CD4-positive, alpha-beta T cell treated with Interleukin-12 subunit alpha and Interleukin-12 subunit beta, for 1 hour (primary cell): ENCODE measurements at regions not wholly inside any gene's neighbourhood (a gene's known extent, or its start where the extent isn't known, plus 50 kb on each side); places are given as distances from the start of the nearest gene placed in this dataset.
"Not testable (repeated sequence)": the region's sequence is repeated elsewhere in the genome, so short reads cannot be mapped to it uniquely, and the experiment has no call there.

ENCODE experiments used
- DNase-seq: peaks from one replicate; pipeline ENCODE4 v3.0.0-alpha.2; 2020

- no peak for DNase-seq
These were observed 1016.3 kb upstream of the SEMA6A start for GRCh38 chr5:117590944-117591343.

- no peak for DNase-seq
These were observed 1014.0 kb upstream of the SEMA6A start for GRCh38 chr5:117588611-117589010.

- no peak for DNase-seq
These were observed 1012.5 kb upstream of the SEMA6A start for GRCh38 chr5:117587111-117587510.

GRCh38 chr5:117568622-117569021 is 994.0 kb upstream of the SEMA6A start:
- no peak for DNase-seq

GRCh38 chr5:117568126-117568525 is 993.5 kb upstream of the SEMA6A start:
- no peak for DNase-seq

- no peak for DNase-seq
These were observed 988.0 kb upstream of the SEMA6A start for GRCh38 chr5:117562647-117563046.

- no peak for DNase-seq
These were observed 986.9 kb upstream of the SEMA6A start for GRCh38 chr5:117561531-117561930.

GRCh38 chr5:117559005-117559844 is 984.6 kb upstream of the SEMA6A start:
- DNase-seq, result no peak

GRCh38 chr5:117551236-117551635 is 976.6 kb upstream of the SEMA6A start:
- no peak for DNase-seq

GRCh38 chr5:117547192-117547591 is 972.6 kb upstream of the SEMA6A start:
- no peak for DNase-seq

- no peak for DNase-seq
These were observed 965.1 kb upstream of the SEMA6A start for GRCh38 chr5:117539692-117540091.

- no peak for DNase-seq
These were observed 959.2 kb upstream of the SEMA6A start for GRCh38 chr5:117533792-117534191.

GRCh38 chr5:117533051-117533670 is 958.5 kb upstream of the SEMA6A start:
- DNase-seq, result not testable (repeated sequence)

- DNase-seq, result no peak
These were observed 945.4 kb upstream of the SEMA6A start for GRCh38 chr5:117519957-117520500.

GRCh38 chr5:117504305-117504704 is 929.7 kb upstream of the SEMA6A start:
- no peak for DNase-seq

- no peak for DNase-seq
These were observed 923.0 kb upstream of the SEMA6A start for GRCh38 chr5:117497601-117498000.

- no peak for DNase-seq
These were observed 922.2 kb upstream of the SEMA6A start for GRCh38 chr5:117496801-117497200.

- DNase-seq, result no peak
These were observed 919.6 kb upstream of the SEMA6A start for GRCh38 chr5:117494188-117494587.

GRCh38 chr5:117488976-117489500 is 914.4 kb upstream of the SEMA6A start:
- DNase-seq, result no peak

GRCh38 chr5:117487556-117487955 is 912.9 kb upstream of the SEMA6A start:
- DNase-seq, result no peak

- DNase-seq, result no peak
These were observed 912.3 kb upstream of the SEMA6A start for GRCh38 chr5:117486879-117487391.

GRCh38 chr5:117486261-117486660 is 911.6 kb upstream of the SEMA6A start:
- no peak for DNase-seq

GRCh38 chr5:117475919-117476318 is 901.3 kb upstream of the SEMA6A start:
- DNase-seq, result no peak

- no peak for DNase-seq
These were observed 898.5 kb upstream of the SEMA6A start for GRCh38 chr5:117473165-117473564.
